ENCODE measurements at regions not wholly inside any gene's neighbourhood (a gene's known extent, or its start where the extent isn't known, plus 50 kb on each side); places are given as distances from the start of the nearest gene placed in this dataset.

DNA sequence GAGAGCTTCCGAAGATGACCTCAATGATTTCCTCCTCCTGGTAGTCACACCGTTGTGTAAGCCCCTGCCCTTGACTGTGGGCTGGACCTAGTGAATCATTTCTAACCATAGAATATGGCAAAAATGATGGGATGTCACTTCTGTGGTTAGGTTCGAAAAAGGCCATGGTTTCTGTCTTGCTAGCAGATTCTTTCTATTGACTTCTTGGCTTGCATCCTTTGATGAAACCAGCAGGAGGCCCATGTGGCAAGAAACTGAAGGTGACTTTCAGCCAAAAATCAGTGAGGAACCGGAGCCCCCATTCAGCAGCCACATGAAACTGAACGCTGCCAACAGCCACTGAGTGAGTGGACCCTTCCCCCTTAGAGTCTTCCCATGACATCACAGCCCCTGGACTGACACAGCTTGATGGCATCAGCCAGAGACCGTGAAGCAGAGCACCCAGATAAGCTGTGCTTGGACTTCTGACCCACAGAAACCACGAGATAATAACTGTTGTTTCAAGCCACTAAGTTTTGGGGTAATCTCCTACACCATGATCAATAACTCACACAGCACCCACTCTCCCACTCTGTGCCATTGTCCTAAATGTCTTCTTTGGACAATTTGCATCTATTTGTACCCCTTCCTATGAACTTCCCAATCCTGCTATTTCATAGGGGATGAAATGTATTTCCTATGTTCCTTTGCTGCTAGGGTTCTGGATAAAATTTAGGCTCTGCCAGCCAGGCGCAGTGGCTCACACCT lies 148.0 kb upstream of the STX18 start:
- no peak for DNase-seq

DNA sequence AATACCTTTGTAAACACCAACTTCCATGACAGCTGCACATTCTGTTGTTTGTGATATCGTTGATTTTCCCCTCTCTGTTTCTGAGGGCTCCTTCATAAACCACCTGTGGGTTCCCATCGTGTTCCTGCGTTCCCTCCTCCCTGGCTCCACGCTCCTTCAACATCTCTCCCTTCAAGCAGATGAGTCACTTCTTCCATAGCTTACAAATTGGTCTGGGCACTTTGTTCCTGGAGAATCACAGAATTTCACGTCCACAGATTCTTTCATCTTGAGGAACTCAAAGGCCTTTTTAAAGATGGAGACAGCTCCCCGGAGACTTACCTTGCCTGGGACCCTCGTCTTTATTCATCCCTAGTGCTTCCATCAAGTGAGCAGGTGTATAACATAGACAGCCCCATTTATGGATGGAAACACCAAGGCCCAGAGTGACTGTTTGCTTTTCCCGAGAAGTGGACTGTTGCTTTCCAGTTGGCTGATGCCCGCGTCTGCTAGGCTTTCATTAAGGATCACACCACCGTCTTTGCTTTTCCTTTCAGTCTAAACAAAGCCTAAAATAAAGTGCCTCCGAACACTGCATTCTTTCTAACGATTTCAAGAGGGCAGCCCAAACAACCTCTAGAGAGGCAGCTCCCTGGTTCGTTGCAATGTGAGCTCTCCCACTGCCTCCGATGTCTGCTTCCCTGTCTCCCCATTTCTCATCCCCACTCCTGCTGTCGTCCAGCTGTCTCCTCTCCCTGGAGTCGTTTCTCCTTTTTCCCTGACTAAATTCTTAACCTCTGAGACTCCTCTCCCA lies 146.3 kb upstream of the STX18 start:
- no peak for DNase-seq

DNA sequence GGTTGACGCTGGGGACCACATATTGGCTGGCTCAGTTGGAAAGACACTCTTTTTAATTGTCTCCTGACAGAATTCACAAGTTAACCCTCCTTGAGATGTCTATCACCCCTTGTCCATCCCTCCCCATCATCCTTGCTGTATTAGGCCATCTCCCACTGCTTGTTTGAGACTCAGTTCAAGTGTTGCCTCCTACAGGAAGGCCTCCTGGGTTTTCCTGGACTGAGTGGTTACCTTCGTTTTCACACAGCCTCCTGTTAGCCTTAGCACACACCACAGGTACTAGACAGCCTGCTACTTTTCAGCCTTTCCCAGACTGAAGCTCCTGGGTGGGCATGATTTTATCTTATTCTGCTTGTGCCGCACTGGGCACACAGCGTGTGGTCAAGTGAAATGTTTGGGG lies 145.3 kb upstream of the STX18 start:
- no peak for DNase-seq

DNA sequence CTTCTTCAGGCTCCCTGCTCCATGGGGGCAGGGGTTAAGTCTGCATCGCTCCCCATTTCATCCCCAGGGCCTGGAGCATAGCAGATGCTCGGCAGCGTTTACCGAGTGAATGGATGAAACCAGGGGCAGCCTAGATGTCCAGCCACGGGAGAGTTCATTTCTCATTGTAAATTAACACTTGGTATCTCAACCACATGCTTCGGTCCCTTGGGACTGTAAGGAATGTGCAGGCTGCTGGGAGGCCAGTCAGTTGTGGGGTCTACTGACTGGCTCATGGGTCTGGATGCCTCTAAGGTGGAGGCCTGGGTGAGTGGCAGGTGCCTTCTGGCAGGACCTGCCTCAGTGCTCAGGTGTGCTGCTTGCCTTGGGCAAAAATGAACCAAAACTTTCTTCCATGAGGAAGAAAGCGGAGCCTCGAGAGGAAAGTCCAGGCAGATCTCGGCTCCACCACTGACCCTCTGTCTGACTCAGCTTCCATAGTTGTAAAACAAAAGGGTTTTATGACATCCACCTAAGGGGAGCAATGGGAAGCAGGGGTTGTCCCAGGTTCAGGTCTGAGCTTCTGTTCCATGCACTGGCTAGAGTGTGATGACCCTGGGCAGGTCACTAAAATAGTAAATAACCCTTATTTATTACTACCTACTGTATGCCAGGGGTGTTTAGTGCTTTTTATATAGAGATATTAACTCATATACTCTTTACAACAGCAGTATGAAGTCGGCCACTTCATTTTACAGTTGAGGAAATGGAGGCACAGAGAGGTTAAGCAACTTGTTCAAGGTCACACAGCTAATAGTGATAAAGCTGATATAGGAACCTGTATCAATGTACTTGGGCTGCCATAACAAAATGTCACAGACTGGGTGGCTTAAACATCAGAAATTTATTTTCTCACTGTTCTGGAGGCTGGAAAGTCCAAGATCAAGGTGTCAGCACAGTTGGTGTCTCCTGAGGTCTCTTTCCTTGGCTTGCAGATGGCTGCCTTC lies 144.3 kb upstream of the STX18 start:
- DNase-seq = no peak

DNA sequence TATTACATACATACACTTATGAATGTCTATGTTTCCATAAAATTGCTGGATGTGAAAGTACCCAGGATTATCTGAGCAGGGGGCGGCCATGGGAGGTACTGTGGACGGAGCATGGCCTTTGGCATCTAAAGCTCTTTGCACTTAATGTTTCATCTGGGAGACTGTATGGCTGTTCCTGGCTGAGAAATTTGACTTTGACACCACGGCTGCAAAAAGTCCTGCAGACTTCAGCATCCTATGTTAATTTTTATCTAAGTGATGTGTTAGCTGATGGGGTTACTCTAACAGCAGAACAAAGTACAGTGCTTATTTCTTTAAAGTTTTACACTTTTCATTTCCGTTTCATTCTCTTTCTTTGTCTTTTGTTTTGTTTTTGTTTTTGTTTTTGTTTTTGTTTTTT lies 139.8 kb upstream of the STX18 start:
- DNase-seq = no peak

DNA sequence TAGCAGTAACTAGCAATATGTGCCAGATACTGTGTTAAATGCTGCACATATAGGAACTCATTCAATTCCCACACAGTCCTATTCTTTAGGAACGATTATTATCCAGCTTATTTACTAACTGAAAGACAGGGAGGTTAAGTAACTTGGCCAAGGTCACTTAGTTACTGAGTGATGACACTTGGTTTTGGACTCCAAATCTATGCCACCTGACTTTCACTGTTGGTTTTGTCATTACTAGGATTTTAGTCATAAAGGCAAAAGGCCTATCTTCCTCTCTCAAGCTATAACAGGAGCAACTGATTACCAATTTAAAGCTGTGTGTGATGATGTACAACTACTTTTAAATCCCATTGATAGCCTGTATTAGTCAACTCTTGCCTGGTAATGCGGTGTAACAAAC lies 138.9 kb upstream of the STX18 start:
- DNase-seq = no peak

DNA sequence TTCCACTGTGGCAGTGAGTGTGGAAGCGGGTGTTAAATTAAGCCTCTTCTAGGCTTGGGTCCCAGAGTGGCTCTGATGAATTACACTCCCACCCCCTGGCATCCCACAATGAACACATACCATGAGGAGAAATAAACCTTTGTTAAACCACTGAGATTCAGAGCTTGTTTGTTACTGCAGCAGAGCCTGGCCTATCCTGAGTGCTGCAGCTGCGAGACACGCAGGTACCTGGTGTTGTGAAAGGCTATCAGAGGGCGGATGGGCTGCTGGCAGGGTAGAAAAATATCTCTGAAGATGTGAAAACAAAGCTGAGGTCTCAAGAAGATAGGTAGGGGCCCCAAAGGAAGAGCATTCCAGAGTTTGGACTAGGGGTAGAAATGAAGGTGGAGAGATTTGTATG lies 138.4 kb upstream of the STX18 start:
- no peak for DNase-seq

DNA sequence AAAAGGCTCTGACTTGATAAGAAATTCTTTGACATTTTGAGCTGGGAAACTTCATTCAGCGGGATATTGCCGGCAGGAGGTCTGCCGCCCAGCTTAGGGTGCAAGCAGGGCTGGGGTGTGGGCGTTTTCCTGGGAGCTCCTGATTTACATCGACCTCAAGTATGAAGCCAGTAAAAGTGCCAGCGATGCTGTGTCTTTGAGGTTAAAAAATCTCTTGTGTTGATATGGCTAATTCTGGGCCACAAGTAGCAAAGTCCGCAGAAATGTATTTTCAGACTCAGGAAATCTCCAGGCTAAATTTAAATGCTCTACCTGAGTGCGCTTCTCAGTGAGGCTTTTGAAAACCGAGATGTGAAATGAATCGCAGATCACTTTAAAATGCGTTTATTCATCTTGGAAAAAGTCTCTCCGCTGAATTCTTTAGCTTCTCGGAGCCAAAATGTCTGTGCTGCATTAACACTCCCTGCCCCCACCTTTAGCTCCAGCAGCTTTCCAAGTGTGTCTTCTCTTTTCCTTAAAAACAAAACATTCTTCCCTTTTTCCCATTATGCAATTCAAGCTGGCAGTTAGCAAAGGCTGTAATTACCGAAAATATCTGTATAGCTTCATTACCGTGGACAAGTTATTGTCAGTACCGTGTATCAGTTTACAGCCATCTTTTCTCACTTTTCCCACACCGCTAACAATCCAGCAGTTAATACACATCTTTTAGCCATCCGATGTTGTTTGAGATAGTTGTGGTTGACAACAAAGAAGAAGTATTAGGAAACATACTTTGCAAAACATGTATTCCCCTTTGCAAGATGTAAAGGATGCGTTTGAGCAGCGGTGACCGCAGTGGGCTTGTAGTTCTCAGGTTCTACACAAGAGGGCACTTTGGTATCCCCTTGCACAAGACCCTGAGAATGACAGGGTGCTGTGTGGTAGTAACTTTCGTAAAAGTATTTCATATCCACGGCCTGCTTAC lies 136.0 kb upstream of the STX18 start:
- DNase-seq = no peak

DNA sequence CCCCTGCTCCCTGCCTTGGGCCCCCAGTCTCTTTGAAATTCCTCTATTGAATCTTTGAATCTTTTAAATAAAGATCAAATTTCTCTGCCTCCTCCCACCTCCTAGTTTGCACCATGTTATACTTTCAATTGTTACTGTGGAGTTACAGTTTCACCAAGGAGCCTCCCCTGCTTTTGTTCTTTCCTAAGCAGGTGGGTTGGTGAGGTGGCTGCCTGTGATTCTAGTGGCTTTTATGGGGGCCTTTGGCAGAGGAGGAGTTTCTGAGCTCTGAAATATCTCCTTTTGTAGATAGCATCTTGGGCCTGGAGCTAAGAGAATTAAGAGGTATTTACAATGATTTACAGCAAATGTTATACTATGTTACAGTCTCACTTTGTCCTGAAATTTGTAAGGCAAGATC lies 133.8 kb upstream of the STX18 start:
- DNase-seq = no peak

DNA sequence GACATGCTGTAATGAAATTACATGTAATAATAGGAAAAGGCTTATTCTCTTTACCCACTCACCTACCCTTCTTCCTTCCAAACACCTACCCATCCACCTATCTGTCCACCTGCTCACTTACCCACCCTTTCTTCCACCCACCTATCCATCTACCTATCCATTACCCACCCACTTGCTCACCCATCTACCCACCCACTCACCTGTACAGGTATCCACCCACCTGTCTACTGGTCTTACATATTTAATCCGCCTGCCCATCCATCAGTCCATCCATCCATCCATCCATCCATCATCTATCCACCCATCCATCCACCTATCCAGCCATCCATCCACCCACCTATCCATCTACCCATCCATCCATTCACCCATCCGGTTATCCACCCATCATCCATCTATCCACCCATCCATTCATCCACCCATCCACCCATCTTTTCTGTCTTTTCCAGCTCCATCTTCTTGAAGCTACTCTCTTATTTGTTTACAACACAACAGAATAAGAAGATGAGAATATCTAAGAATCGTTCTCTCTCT lies 133.3 kb upstream of the STX18 start:
- DNase-seq = no peak

DNA sequence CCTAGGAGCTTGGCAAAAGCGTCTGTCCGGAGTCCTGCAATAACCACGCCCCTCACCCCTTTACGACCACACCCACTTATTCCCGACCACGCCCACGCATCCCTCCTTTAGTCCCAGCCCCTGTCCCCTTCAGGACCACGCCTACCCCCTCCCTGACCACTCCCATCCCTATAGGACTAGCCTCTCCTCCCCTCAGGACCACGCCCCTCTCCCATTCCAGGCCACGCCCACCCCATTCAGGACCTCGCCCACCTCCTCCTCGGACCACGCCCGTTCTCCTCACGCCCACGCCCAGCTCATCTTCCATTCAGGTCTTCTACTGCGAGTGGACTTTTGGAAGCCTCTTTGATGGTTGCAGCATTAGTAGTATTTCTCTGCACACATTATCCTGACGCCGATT lies 131.2 kb upstream of the STX18 start:
- no peak for DNase-seq

DNA sequence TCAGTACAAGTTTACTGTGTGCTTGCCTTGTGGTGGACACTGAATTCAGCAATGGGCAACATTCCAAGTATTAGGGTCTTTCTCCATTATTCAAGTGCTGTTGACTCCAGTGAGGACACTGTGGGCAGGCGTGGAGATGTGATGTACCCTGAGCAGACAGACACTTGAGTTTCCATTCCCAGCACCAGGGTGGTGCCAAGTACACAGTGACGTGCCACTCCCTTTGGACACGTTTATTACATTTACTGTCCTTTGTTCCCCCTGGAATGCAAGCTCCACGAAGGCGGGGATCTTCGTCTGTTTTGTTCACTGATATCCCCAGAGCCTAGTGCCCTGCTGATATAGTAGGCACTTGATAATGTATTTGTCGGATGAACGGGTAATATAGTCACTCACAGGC lies 130.6 kb upstream of the STX18 start:
- DNase-seq = no peak

DNA sequence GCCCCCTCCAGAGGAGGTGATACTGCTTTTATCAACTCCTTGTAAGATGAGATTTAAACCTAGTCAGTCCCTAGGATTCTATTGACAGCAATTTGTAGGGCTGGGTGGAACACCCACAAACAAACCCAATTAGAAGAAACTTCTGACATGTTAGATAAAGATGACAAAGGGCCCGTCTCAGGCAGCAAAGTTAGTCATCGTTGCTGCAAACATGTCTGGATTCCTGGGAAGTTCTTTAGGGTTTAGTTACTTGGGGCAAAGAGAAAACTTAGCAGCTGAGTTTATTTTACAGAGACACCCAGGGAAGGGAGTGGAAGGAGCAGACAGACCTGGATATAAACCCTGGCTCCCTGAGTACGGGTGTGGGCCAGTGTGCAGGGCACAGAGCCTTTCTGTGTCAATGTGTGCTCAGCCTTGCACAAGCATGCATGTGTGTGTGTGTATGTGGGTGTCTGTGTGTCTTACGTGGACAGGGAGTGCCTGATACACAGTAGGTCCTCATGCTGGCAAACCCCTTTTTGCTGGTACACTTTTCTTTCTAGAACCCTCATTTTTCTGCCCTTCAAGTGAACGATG lies 130.0 kb upstream of the STX18 start:
- no peak for DNase-seq

DNA sequence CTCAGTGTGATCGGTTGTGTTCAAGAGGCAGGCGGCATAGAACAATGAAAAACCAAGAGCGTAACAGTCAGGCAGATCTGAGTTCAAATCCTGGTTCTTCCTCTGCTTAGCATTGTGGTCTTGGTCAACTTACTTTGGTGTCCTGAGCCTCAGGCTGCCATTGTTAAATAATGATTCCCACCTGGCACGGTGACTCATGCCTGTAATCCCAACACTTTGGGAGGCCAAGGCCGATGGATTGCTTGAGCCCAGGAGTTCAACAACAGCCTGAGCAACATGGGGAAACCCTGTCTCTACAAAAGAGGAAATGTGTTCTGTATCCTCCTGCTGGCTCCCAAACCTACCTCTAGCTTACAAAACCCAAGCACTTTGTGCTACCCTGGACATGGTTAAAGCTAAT lies 129.0 kb upstream of the STX18 start:
- DNase-seq = no peak

DNA sequence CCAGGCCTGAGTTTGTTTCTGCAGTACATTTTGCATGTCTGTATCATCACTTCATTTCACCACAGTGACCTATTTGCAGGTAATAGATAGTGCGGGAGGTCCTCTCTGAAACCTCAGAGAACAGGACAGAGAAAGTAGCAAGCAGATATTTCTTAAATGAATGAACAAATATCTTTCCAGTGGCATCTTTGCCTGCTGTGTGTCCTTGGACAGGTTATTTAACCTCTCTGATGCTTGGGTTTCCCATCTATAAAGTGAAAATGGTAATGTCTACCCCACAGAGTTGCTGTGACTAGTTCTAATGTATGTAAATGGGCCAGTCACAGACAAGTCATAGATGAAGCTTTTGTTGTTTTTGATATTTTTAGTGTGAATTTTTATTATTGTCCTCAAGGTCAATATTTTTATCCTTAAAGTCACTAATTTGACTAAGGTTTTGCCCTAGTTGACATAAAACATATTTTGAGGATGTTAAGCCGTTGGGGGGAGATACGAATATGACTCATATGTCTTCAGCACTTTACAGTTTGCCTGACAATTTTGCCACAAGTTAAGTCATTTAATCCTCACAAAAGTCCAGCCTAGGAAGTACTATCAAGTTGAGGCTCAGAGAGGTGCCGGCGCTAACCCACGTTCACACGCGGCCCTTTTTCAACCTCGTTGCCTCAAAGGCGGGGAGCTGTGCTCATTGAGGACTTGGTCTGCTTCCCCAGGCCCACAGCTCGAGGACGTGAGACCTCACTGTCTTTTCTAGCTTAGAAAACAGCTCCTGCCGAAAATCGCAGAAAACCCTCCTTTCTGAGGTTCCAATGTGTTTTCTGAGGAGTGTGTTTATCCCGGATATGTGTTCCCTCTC lies 126.7 kb upstream of the STX18 start:
- no peak for DNase-seq

DNA sequence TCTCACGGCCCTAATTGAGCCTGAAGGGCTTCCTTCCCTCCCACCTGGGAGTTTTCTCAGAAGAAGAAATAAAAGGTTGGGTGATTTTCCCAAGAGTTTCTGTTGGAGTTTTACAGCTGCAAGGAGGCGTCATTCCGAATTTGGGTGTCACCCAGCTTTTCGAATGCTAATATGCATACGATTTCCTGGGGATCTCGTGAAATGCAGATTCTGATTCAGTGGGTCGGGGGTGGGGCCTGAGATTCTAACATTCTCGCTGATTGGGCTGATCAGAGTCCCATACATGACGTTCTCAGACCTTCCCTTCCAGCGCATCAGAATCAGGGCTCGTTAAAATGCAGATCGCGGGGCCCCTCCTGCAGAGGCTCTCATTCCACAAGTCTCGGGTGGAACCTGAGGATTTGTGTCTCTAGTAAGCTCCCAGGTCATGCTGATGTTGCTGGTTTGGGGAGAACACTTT lies 125.8 kb upstream of the STX18 start:
- DNase-seq = no peak

DNA sequence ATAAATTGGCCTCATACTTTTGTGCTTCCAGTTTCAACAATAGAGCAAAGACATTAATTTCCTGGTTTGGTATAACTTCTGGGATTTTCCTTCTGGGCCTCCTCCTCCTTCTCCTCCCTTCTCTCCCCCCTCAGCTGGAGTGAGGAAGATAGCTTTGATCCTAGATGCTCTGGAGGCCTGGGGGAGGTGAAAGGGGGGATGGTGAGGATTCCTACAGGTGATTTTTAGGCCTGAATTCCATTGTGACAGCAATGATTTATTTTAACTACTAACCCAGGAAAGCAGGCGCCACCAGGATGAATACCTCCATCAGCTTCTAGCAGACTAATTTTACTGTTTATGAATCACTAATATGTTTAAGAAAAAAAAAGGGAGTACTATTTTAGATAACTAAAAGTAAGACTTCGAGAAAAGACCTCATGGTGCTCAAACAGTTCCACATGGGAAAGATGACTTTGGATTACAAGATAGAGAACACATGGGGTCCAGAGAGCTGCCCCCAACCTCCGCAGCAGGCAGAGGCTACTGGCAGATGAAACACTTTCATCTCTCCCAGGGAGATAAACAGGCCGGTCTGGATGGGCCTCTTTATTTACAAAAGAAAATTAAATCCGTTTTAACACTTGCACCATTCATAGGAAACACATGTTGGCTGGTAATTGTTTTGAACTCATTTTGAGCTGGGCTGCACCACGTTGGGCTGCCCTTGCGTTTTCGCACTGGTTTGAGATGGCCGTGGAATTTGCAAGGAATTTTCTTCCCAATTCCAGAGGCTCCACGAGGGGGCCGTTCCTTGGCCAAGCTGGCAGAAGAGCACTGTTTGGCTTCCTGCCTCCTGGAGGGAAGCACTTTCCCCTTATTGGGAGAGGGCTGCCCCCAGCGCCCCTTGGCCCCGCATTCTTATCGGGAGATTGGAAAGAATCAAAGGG lies 125.1 kb upstream of the STX18 start:
- DNase-seq = no peak

DNA sequence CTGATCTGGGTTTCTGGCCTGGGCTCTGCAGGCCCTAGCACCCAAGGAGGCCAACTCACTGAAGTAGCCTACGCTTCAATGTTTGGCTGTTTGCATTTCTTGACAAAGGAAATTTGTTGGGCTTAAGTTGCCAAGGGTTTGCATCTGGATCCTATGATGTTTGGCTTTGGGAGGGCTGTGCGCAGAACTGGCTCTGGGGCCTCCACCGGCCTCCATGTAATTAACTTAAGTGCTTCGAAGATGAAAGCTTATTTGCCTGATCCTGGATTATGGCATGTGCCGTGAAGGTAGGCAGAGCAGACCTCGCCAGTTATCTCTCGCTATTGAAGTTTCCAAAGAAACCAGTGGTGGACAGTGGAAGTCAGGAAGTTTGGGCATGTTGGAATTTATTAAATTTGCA lies 124.3 kb upstream of the STX18 start:
- no peak for DNase-seq

DNA sequence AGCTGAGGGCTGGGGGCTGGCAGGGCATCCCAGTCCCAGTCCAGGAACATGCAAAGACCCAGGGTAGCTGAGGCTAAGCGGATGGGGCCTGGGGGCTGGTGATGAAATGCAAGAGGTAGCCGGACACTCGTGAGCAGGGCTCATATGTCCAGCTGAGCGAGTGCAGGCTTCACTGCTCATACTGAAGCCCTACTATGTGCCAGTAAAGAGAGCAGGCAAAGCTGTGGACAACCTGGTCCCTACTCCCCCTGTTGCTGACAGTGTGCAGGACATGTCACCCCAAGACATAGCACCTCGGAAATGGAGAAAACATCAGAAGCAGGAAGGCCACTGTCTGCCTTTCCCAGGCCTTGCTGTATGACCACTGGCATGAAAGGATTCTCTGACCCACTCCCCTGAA lies 122.4 kb upstream of the STX18 start:
- DNase-seq = no peak
